HEK293T (cell line): ENCODE measurements at regions not wholly inside any gene's neighbourhood (a gene's known extent, or its start where the extent isn't known, plus 50 kb on each side); places are given as distances from the start of the nearest gene placed in this dataset.

Experiments
- CTCF ChIA-PET: fragments of 350-600 bp; formaldehyde crosslinking; extraction: SDS; loops from one replicate; lab custom pipeline; 2021; ENCODE audit warnings: antibody characterized with exemption, inconsistent platforms; lab: Yijun Ruan, JAX
- POLR2A ChIA-PET: fragments of 350-600 bp; formaldehyde crosslinking; extraction: SDS; loops from one replicate; lab custom pipeline; 2020; ENCODE audit warnings: antibody characterized with exemption, inconsistent platforms; lab: Yijun Ruan, JAX
- DNase-seq: peaks from one replicate; pipeline ENCODE4 v3.0.0; 2012; ENCODE audit warnings: mixed read lengths; ENCODE audit errors: extremely low spot score
- ARNT ChIP-seq: fragments of 450-650 bp; IDR thresholded peaks from 2 replicates; pipeline ENCODE4 v1.6.1; 2017; ENCODE audit warnings: mild to moderate bottlenecking
- BHLHE40 ChIP-seq: fragments of 450-650 bp; IDR thresholded peaks from 2 replicates; pipeline ENCODE4 v1.6.1; 2016; ENCODE audit warnings: mild to moderate bottlenecking, moderate library complexity, borderline replicate concordance
- CTBP1 ChIP-seq: fragments of 450-650 bp; IDR thresholded peaks from 2 replicates; pipeline ENCODE4 v1.6.1; 2016; ENCODE audit warnings: borderline replicate concordance
- ELF4 ChIP-seq: fragments of 450-650 bp; IDR thresholded peaks from 2 replicates; pipeline ENCODE4 v1.6.1; 2017; ENCODE audit warnings: antibody characterized with exemption
- FOXA1 ChIP-seq: fragments of 450-650 bp; IDR thresholded peaks from 2 replicates; pipeline ENCODE4 v1.6.1; 2016; ENCODE audit warnings: mild to moderate bottlenecking
- FOXK2 ChIP-seq: fragments of 450-650 bp; IDR thresholded peaks from 2 replicates; pipeline ENCODE4 v1.6.1; 2016; ENCODE audit warnings: mild to moderate bottlenecking
- FOXM1 ChIP-seq: fragments of 450-650 bp; IDR thresholded peaks from 2 replicates; pipeline ENCODE4 v1.6.1; 2017; ENCODE audit warnings: mild to moderate bottlenecking, borderline replicate concordance
- HDGF ChIP-seq: fragments of 450-650 bp; IDR thresholded peaks from 2 replicates; pipeline ENCODE4 v1.6.1; 2017; ENCODE audit warnings: antibody characterized with exemption, borderline replicate concordance
- L3MBTL2 ChIP-seq: fragments of 450-650 bp; conservative IDR thresholded peaks from 2 replicates; pipeline ENCODE4 v1.6.1; 2016; ENCODE audit warnings: mild to moderate bottlenecking
- LEF1 ChIP-seq: fragments of 450-650 bp; IDR thresholded peaks from 2 replicates; pipeline ENCODE4 v1.6.1; 2017; ENCODE audit warnings: mild to moderate bottlenecking, borderline replicate concordance
- NFRKB ChIP-seq: fragments of 450-650 bp; IDR thresholded peaks from 2 replicates; pipeline ENCODE4 v1.6.1; 2016; ENCODE audit warnings: mild to moderate bottlenecking, moderate library complexity
- SP1 ChIP-seq: fragments of 450-650 bp; IDR thresholded peaks from 2 replicates; pipeline ENCODE4 v1.6.1; 2017
- SUZ12 ChIP-seq: fragments of 450-650 bp; IDR thresholded peaks from 2 replicates; pipeline ENCODE4 v1.6.1; 2016; ENCODE audit warnings: mild to moderate bottlenecking
- TARDBP ChIP-seq: fragments of 450-650 bp; IDR thresholded peaks from 2 replicates; pipeline ENCODE4 v1.6.1; 2016
- ZNF384 ChIP-seq: fragments of 450-650 bp; IDR thresholded peaks from 2 replicates; pipeline ENCODE4 v1.6.1; 2016
- TF ChIP-seq, protein P1 (sequence below): fragments of 450-650 bp; IDR thresholded peaks from 2 replicates; pipeline ENCODE4 v1.6.1; 2016

GRCh38 chr7:153510674-153511073 is 541.5 kb upstream of the DPP6 start:
- no peak for DNase-seq
- TF ChIP-seq FOXK2 (no peak), ELF4 (no peak), HDGF (no peak), BHLHE40 (no peak), TARDBP (no peak), L3MBTL2 (no peak), LEF1 (no peak), FOXA1 (no peak), SP1 (no peak), ARNT (no peak), FOXM1 (no peak), NFRKB (no peak), ZNF384 (no peak), CTBP1 (no peak)
- TF ChIP-seq, protein P1, sequence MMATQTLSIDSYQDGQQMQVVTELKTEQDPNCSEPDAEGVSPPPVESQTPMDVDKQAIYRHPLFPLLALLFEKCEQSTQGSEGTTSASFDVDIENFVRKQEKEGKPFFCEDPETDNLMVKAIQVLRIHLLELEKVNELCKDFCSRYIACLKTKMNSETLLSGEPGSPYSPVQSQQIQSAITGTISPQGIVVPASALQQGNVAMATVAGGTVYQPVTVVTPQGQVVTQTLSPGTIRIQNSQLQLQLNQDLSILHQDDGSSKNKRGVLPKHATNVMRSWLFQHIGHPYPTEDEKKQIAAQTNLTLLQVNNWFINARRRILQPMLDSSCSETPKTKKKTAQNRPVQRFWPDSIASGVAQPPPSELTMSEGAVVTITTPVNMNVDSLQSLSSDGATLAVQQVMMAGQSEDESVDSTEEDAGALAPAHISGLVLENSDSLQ = no peak
- ChIA-PET POLR2A (no interaction called here), CTCF (no interaction called here)

DNA sequence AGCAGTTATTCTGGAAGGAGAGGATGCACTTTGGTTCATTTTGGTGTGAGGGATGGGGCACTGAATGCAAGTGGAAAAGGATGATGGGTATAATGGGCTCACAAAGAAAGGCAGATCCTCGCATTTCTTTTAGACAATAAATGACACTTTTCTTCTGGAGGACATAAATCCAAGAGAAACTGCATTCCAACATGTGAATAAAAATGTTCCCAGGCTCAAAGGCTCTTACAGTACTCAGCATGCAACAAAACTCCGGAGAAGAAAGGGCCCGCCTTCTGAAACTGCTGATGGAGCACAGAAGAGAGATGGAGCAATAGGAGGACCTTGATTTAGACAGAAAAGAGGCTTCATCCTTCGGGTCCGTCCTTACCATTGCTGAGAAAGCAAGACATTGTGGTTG is 538.2 kb upstream of the DPP6 start:
- TF ChIP-seq BHLHE40 (no peak), FOXM1 (no peak), FOXK2 (no peak)
- no peak for DNase-seq
- POLR2A ChIA-PET = no interaction called here
- CTCF ChIA-PET = no interaction called here

DNA sequence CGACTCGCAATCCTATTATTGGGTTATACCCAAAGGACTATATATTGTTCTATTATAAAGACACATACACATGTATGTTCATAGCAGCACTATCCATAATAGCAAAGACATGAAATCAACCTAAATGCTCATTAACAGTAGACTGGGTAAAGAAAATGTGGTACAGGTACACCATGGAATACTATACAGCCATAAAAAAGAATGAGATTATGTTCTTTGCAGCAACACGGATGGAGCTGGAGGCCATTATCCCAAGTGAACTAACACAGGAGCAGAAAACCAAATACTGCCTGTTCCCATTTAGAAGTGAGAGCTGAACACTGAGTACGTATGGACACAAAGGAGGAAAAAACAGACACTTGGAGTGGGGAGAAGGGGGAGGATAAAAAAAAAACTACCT is 536.8 kb upstream of the DPP6 start:
- ChIA-PET POLR2A (no interaction called here), CTCF (no interaction called here)
- DNase-seq = no peak
- TF ChIP-seq LEF1 (no peak), L3MBTL2 (no peak), SUZ12 (no peak), TARDBP (no peak), NFRKB (no peak)
- TF ChIP-seq, protein P1 = no peak

DNA sequence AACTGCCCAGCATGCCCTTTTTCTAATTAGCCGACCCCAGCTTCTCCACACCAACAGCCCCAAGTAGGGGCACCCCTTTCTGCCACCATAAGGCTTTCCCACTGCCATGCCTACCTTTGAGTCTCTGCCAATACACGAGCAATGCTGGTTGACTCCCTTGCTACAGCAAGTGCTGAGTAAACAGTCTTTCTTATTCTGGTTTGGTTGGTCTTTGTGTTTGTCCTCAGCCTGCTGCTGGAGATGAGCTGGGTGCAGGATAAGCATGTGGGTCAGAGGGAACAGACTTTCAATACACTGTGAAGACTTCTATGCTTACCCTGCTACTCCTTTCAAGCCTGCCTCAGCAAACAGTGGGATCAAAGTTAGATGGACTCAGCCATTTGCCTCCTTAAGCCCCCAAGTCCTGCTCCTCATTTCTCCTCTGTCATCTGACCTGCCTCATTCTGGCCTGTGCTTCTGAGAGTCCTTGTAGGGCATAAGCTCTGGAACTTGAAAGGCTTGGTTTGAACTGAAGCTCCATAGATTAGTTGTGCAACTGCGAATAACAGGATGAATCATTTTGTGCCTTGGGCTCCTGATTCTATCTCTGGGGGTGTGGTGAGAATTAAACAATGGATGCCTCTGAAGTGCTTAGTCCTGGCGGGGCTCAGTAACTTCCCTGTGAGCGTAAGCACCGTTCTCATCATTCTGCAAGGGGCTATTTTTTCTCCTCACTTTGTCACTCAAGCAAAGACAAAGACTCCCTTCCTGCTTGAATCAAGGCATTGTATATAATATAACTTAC is 533.8 kb upstream of the DPP6 start:
- ChIA-PET POLR2A (no interaction called here), CTCF (no interaction called here)
- no peak for TF ChIP-seq SUZ12
- TF ChIP-seq ZNF384 = no peak
- no peak for TF ChIP-seq L3MBTL2
- TF ChIP-seq ARNT = no peak
- TF ChIP-seq ELF4 = no peak
- no peak for DNase-seq

- ChIA-PET POLR2A (no interaction called here), CTCF (no interaction called here)
- TF ChIP-seq ELF4 (no peak), HDGF (no peak), SP1 (no peak), BHLHE40 (no peak), ARNT (no peak), FOXK2 (no peak), SUZ12 (no peak), L3MBTL2 (no peak), FOXM1 (no peak), NFRKB (no peak), LEF1 (no peak), TARDBP (no peak), ZNF384 (no peak)
- no peak for DNase-seq
Measured at GRCh38 chr7:153521370-153521769, 530.8 kb upstream of the DPP6 start.

- POLR2A ChIA-PET = no interaction called here
- TF ChIP-seq, protein P1 = no peak
- no peak for TF ChIP-seq FOXM1
- no peak for TF ChIP-seq TARDBP
- CTCF ChIA-PET = no interaction called here
- no peak for DNase-seq
Measured at GRCh38 chr7:153522261-153522660, 529.9 kb upstream of the DPP6 start.

GRCh38 chr7:153523320-153524015 is 528.7 kb upstream of the DPP6 start:
- CTCF ChIA-PET = no interaction called here
- TF ChIP-seq BHLHE40 = no peak
- TF ChIP-seq LEF1 = no peak
- no peak for TF ChIP-seq FOXM1
- no peak for TF ChIP-seq ELF4
- TF ChIP-seq TARDBP = no peak
- no peak for TF ChIP-seq HDGF
- no peak for TF ChIP-seq FOXK2

More at GRCh38 chr7:153523320-153524015, 528.7 kb upstream of the DPP6 start:
- POLR2A ChIA-PET = no interaction called here
- no peak for DNase-seq
